Stimulated activated CD4-positive, alpha-beta T cell treated with anti-CD3 and anti-CD28 coated beads, Interleukin-4, amount 100 ng/mL, for 1 hour (primary cell): ENCODE measurements at regions not wholly inside any gene's neighbourhood (a gene's known extent, or its start where the extent isn't known, plus 50 kb on each side); places are given as distances from the start of the nearest gene placed in this dataset.
"Not testable (repeated sequence)": the region's sequence is repeated elsewhere in the genome, so short reads cannot be mapped to it uniquely, and the experiment has no call there.

Source experiments
- DNase-seq: peaks from one replicate; pipeline ENCODE4 v3.0.0-alpha.2; 2020

- not testable (repeated sequence) for DNase-seq
Observed at GRCh38 chr6:147651-148050, 144.6 kb upstream of the DUSP22 start.

- peak; percentile 71 for DNase-seq
Observed at GRCh38 chr6:148051-148984, 144.0 kb upstream of the DUSP22 start.

- not testable (repeated sequence) for DNase-seq
Observed at GRCh38 chr6:150147-150546, 142.1 kb upstream of the DUSP22 start.

GRCh38 chr6:152436-152835, 139.9 kb upstream of the DUSP22 start:
- DNase-seq = not testable (repeated sequence)

- DNase-seq = not testable (repeated sequence)
Observed at GRCh38 chr6:153026-153425, 139.3 kb upstream of the DUSP22 start.

- not testable (repeated sequence) for DNase-seq
Observed at GRCh38 chr6:153867-154266, 138.4 kb upstream of the DUSP22 start.

- not testable (repeated sequence) for DNase-seq
Observed at GRCh38 chr6:154321-155092, 137.8 kb upstream of the DUSP22 start.

GRCh38 chr6:156010-156409, 136.3 kb upstream of the DUSP22 start:
- DNase-seq = no peak

- not testable (repeated sequence) for DNase-seq
Observed at GRCh38 chr6:156441-157140, 135.7 kb upstream of the DUSP22 start.

GRCh38 chr6:157176-157575, 135.1 kb upstream of the DUSP22 start:
- not testable (repeated sequence) for DNase-seq

GRCh38 chr6:161657-162056, 130.6 kb upstream of the DUSP22 start:
- DNase-seq = not testable (repeated sequence)

- DNase-seq = no peak
Observed at GRCh38 chr6:164720-165119, 127.6 kb upstream of the DUSP22 start.

- no peak for DNase-seq
Observed at GRCh38 chr6:165263-165662, 127.0 kb upstream of the DUSP22 start.

- DNase-seq = no peak
Observed at GRCh38 chr6:165906-166305, 126.4 kb upstream of the DUSP22 start.

- no peak for DNase-seq
Observed at GRCh38 chr6:168865-169455, 123.3 kb upstream of the DUSP22 start.

GRCh38 chr6:174036-174435, 118.3 kb upstream of the DUSP22 start:
- DNase-seq = no peak

- DNase-seq = no peak
Observed at GRCh38 chr6:175680-176079, 116.6 kb upstream of the DUSP22 start.

GRCh38 chr6:176766-177165, 115.5 kb upstream of the DUSP22 start:
- DNase-seq = no peak

- no peak for DNase-seq
Observed at GRCh38 chr6:178119-178518, 114.2 kb upstream of the DUSP22 start.

GRCh38 chr6:178929-179328, 113.4 kb upstream of the DUSP22 start:
- not testable (repeated sequence) for DNase-seq

- DNase-seq = no peak
Observed at GRCh38 chr6:179340-179950, 112.8 kb upstream of the DUSP22 start.

GRCh38 chr6:180091-180694, 112.1 kb upstream of the DUSP22 start:
- DNase-seq = not testable (repeated sequence)
